Activated CD4-positive, alpha-beta T cell treated with anti-CD3 and anti-CD28 coated beads, Interleukin-2, amount 50 U/mL, for 48 hours (primary cell): ENCODE measurements at regions not wholly inside any gene's neighbourhood (a gene's known extent, or its start where the extent isn't known, plus 50 kb on each side); places are given as distances from the start of the nearest gene placed in this dataset.
"Not testable (repeated sequence)": the region's sequence is repeated elsewhere in the genome, so short reads cannot be mapped to it uniquely, and the experiment has no call there.

Source experiments
- DNase-seq, 2 experiments: peaks; one replicate each; pipeline ENCODE4 v3.0.0-alpha.2; 2020

- DNase-seq = no peak
These were observed 174.4 kb upstream of the TCF4 start for GRCh38 chr18:55762424-55762823.

- DNase-seq = no peak
These were observed 165.8 kb upstream of the TCF4 start for GRCh38 chr18:55753643-55754263.

GRCh38 chr18:55751476-55751875 is 163.5 kb upstream of the TCF4 start:
- no peak for DNase-seq

DNA sequence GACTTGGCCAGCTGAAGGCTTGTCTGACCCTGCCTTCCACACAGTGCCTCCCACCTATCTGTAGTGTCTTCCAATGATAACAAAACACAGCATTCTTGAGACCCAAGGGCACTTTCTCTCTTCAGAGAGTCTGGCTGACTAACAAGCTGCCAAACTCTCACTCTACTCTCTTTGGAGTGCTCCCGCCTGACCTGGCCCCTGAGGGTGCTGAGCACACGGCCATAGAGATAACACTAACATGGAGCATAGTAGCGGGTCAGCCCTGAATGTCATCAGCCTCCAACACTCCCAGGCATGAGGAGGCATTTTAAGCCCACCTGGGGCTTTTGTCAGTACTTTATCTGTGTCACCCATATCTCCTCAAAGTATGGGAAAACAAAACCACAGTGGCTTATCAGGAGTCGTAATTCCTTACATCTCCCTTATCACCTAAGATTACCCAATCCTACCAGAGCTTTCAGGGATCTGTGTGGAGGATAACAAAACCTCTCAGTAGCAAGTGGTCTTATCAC is 160.3 kb upstream of the TCF4 start:
- no peak for DNase-seq

GRCh38 chr18:55744206-55744605 is 156.2 kb upstream of the TCF4 start:
- DNase-seq = no peak

DNA sequence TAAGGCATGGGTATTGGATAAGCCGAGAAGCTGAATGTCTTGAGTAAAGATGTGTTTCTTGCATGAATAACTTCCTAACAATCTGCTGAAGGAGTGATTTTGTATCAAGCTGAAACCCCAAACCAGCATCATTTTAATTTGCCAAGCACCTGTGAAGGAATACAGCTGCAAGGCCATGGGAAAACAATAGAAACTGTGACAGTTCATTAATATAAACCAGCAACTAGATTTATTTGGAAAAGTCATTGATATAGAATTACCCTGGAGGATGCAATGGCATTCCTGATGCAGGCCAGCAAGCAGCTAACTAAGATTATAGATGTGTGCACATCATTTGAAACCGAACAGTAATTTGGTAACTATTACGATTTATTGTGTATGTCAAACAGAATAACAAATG is 155.7 kb upstream of the TCF4 start:
- no peak for DNase-seq

DNA sequence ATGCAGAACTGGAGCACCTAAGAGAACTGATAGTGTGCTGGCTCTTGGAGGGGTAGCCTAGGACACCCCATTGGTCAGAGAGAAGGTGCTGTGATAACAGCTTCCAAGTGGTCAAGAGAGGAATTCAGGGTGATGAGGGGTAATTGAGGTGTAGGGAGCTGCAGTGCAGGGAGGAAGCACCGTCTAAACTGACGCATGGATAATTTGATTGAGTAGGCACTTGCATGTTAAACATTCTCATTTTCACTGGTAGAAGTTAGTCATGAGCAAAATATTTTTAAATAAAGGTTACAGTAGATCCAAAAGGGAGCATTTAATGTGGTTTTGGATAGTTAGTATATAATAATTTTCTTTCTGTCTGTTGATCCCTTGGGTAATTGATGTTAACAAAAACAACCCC is 155.1 kb upstream of the TCF4 start:
- no peak for DNase-seq

DNA sequence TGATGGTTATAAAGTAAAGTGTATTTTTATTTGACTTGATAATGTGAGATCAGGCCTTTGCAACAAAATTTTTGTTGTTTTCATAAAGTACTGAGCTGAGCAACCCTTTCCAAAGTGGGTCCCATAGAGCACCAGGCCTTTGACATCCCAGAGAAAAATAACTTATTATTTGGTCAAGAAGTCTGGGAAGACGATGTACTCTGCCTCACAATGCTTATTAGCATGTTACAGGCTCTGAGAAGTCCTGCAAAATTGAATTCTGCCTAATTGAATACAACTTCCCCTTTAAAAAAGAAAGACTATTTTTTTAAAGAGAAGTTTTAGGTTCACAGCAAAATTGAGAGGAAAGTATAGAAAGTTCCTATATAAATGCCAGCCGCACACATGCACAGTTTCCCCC is 151.5 kb upstream of the TCF4 start:
- no peak for DNase-seq

GRCh38 chr18:55738483-55739114 is 150.6 kb upstream of the TCF4 start:
- DNase-seq = no peak

DNA sequence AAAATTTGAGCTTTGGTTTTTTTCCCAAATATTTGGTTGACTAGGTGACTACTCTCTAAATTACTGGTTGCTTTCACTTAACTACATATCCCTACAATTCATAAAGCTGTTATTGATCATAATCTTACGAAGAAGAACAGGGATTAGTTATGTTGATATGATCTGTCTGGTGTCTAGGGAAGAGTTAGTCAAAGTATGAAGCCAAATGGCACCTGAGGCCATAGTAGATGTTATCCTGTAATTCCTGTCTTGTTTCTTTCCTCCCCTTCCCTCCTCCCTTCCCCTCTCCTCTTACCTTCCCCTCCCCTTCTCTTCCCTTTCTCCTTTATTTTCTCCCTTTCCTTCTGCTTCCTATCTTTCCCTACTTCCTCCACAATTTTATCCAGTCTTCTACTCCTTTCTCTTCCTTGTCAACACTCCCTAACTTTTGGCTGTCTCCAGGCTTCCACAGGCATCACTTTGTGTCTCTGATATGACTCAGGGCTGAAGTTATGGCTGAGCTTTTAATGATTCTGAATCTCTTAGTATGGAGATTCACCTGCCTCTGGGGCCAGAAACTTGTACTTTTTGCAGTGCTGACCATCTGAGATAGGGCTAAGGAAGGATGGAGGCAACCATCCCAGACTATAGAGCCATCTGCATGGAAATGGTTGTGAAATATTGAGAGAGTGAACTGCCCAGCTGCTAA is 149.9 kb upstream of the TCF4 start:
- DNase-seq = no peak

DNA sequence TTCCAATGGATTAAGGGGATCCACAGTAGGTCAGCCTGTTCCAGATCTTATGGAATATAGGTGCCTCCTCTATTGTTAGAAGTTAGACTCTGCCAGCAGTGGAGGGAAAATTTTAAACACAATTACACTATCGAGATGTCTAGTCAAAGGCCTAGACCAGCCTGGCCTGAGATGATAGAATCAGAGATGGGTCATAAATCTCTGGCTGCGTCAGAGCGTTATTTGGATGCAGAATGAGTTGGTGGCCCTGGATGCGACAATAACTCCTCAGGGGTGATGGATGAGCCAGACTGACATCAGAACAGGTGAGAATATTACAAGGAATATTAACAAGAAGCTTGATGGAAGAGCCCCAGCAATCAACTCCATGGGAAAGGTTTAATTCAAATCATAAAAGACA is 149.3 kb upstream of the TCF4 start:
- no peak for DNase-seq

DNA sequence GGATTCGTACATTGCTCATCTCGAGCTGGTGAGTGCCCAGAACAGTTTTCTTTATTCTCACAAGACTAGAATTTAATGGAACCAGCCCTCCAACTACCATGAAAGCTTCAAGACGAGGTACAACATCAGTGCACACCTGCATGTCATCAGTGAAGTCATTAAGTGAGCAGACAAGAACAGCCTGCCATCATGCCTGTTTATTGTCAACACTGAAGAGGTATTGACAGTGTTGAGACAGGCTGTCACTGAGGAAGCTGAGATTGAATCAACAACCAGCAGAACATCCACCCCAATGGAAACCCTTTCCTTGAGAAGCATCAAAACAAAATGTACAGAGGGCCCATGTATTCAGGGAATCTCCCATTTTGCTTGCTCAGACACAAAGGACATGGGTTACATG is 148.0 kb upstream of the TCF4 start:
- DNase-seq = no peak

- no peak for DNase-seq
These were observed 147.3 kb upstream of the TCF4 start for GRCh38 chr18:55735199-55735855.

DNA sequence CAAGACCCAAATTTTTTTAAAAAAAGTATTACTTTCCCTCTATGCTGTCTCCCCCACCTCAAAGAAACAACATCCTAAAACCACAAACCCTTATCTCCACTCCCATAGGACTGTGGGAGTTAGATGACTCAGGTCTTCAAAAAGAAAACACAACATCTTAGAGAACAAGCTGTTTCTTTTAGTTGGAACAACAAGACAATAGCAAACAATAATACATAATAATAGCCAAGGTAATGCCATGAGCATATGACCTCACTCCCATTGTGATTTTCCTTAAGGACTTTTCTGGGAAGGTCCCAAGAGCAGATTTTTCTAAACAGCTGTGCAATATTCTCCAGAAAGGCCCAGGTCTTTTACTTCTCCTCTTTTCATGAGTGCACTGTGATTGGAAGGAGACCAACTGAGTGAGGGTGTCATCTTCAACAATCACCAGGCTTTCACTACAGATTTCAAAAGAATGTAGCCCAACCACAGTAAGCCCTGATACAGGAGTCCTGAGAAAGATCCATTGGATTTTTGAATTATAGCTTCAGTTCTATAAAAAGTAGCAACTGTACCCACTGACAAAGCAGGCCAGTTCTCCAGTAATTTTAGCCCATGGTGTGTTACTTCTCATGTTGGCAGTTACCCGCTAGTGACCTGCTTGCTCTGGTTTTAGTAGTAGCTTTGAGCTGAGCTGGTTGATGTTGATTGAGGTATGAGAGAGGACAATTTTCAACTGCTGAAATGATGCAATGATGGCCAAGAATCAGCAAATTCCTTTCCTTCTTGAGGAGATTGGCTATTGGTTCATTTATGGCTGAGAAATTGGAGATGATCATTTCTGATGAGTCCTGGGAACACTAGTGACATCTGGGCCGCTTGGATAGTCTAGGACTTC is 144.5 kb upstream of the TCF4 start:
- DNase-seq = no peak

DNA sequence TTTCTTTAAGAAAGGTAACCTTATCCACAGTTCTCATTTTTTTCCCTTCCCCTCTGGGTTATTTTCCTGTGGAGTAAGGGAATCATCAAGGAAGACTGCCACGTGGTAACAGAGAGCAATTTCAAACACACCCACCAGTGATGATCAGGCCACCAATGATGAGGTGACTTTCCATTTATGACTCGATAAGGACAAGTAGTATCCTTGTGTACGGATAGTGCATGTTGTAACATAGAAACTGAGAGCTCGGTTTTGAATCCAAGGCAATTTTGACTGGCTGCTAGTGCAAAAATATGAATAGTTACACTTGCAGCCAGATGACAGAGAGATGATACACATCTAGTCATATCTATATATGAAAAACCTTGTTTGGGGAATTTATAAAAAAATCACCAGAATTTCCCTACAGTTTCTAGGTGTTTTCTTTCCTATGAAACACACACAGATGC is 143.6 kb upstream of the TCF4 start:
- no peak for DNase-seq

DNA sequence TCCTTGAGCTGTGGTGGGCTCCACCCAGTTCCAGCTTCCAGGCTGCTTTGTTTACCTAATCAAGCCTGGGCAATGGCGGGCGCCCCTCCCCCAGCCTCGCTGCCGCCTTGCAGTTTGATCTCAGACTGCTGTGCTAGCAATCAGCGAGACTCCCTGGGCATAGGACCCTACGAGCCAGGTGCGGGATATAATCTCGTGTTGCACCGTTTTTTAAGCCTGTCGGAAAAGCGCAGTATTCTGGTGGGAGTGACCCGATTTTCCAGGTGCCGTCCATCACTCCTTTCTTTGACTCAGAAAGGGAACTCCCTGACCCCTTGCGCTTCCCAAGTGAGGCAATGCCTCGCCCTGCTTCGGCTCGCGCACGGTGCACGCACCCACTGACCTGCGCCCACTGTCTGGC is 133.0 kb upstream of the TCF4 start:
- not testable (repeated sequence) for DNase-seq

DNA sequence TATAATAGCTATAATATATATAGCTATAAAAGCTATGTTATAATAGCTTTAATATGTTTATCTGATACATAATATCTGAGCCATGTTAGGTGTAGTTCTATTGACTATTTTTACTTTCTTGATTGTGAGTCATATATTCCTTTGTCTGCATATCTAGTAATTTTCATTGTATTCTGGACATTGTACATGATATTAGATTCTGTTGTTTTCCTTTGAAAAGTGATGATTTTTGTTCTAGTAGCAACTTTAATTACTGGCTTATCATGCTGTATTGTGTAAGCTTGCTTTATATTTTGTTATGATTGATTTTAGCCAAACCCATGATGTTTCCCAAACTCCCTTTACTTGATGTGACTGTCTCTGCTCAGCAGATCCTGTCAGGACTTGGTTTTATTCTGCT is 125.7 kb upstream of the TCF4 start:
- DNase-seq = no peak

DNA sequence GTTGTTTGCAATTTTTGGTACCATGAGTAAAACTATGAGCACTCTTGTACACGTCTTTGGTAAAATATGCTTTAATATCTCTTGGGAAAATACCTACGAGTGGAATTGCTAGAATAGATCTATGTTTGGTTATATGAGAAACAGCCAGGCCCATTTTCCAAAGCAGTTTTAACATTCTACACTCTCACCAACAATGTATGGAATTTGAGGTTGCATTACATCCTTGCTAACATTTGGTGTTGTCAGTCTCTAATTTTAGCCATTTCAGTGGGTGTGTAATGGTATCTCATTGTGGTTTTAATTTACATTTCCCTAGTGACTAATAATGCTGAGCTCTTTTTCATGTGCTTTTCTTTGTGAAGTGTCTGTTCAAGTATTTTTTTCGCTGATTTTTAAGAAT is 118.9 kb upstream of the TCF4 start:
- DNase-seq = no peak

DNA sequence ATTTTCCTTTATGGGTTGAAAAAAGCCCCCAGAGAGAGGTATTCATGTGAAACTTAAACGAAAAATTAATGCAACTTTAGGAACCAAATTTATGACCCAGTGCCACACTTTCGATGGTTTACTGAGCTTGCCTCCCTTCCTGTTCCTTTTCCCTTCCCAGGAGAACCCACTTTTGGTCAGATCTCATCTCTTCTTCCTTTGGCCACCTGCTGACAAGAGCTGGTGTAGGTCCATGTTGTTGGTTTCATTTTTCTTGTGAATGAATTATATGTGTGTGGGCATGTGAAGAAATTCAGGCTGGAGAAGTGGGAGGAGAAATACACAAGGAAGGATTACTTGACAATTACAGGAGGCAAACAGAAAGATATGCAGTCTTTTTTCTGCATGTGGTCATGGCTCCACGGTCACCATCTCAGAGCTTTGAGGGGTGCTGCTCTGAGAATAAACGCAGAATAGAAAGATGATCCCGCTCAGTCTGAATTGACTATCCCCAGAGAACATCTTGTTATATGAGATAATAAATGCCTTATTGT is 111.3 kb upstream of the TCF4 start:
- DNase-seq = no peak

DNA sequence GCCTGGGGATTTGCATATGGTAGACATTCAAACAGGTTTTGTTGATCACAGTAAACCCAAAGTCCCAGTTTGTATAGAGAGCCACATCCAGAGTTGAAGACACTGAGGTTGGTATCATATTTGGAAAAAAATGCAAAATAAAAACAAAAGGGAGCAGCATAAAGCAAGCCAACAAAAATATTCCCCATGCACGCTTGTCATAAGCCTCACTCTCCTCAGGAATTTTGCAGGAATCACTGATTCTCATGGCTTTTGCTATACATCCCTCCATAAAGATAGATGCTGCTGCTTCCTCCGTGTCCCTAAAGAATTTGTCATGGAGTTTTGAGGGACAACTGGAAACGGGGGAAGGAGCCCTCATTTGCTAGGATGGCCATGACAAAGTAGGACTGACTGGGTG is 108.8 kb upstream of the TCF4 start:
- DNase-seq = no peak

DNA sequence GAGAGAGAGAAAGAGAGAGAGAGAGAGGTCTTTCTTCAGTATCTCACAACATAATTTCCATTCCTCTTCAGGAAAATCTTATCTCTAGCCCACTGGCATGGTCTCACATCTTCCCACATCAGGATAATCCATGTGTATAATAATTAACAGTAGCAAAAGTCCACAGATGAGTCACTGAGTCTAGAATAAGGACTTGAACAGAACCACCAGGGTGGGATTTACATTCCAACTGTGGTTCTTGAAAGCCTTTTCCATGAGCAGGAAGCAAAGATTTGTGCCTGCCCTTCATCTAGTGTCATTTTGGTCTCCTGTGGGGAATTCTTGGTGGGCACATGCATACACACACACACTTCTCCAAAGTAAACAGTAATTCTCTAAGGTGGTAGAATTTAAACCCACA is 107.1 kb upstream of the TCF4 start:
- no peak for DNase-seq

DNA sequence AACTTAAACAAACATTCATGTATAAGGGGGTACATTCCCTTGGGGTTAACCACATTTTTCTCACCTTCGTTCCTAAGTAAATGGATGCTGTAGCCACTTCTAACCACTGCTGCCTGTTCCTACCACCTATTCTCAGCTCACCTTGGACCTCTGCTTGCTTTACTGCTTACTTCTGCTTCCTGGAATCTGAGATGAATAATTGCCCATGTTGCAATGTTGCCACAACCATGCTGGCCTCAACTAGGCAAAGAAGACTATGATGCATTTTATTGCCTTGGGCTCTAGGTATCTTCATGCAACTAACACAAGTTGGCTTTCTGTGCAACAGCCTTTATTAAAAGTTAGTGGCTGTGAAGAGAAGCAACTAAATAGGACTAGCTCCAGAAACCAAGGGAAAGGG is 106.3 kb upstream of the TCF4 start:
- no peak for DNase-seq
